Osteocyte (in vitro differentiated cells): ENCODE measurements at regions not wholly inside any gene's neighbourhood (a gene's known extent, or its start where the extent isn't known, plus 50 kb on each side); places are given as distances from the start of the nearest gene placed in this dataset.

ENCODE experiments used
- DNase-seq: peaks from one replicate; pipeline ENCODE4 v3.0.0; 2021; ENCODE audit warnings: mixed read lengths; ENCODE audit not compliant: unreplicated experiment; ENCODE audit errors: extremely low spot score
- H3K27ac Mint-ChIP-seq: one replicate; pipeline ENCODE4 v1.8.0; 2021; ENCODE audit warnings: mild to moderate bottlenecking, mixed read lengths; ENCODE audit not compliant: unreplicated experiment
- H3K27me3 Mint-ChIP-seq: one replicate; pipeline ENCODE4 v1.8.0; 2021; ENCODE audit warnings: mixed read lengths; ENCODE audit not compliant: unreplicated experiment
- H3K36me3 Mint-ChIP-seq: one replicate; pipeline ENCODE4 v1.8.0; 2021; ENCODE audit warnings: mixed read lengths; ENCODE audit not compliant: unreplicated experiment
- H3K4me1 Mint-ChIP-seq: one replicate; pipeline ENCODE4 v1.8.0; 2021; ENCODE audit warnings: mixed read lengths; ENCODE audit not compliant: unreplicated experiment
- H3K4me3 Mint-ChIP-seq: one replicate; pipeline ENCODE4 v1.8.0; 2021; ENCODE audit warnings: mild to moderate bottlenecking, moderate library complexity, mixed read lengths; ENCODE audit not compliant: unreplicated experiment
- H3K9me3 Mint-ChIP-seq: one replicate; pipeline ENCODE4 v1.8.0; 2021; ENCODE audit warnings: mixed read lengths; ENCODE audit not compliant: unreplicated experiment
- CTCF ChIP-seq: fragments of 200-600 bp; sonication (generic); IDR thresholded peaks from 2 replicates; pipeline ENCODE4 v1.5.0; 2021; ENCODE audit warnings: antibody characterized with exemption, mild to moderate bottlenecking, moderate library complexity

GRCh38 chr5:110341836-110342235 lies 384.6 kb downstream of the TMEM232 start:
- no peak for TF ChIP-seq CTCF
- Mint-ChIP-seq H3K9me3 (peaks cover 9% of the 10 kb centered on the region), H3K27me3 (no peaks in the 10 kb centered on the region), H3K36me3 (peaks cover 2% of the 10 kb centered on the region), H3K4me1 (peaks cover 17% of the 10 kb centered on the region), H3K27ac (no peak overlapping the region), H3K4me3 (no peak overlapping the region)
- DNase-seq = no peak

GRCh38 chr5:110342683-110343082 lies 383.8 kb downstream of the TMEM232 start:
- no peak for TF ChIP-seq CTCF
- Mint-ChIP-seq H3K27ac (no peak overlapping the region), H3K9me3 (peaks cover 9% of the 10 kb centered on the region), H3K36me3 (peaks cover 2% of the 10 kb centered on the region), H3K4me3 (no peak overlapping the region), H3K4me1 (peaks cover 22% of the 10 kb centered on the region), H3K27me3 (no peaks in the 10 kb centered on the region)
- DNase-seq = no peak

GRCh38 chr5:110343616-110344015 lies 382.9 kb downstream of the TMEM232 start:
- H3K27me3 Mint-ChIP-seq = no peaks in the 10 kb centered on the region
- peak; percentile 53 for TF ChIP-seq CTCF
- H3K27ac Mint-ChIP-seq = no peak overlapping the region
- peaks cover 2% of the 10 kb centered on the region for H3K36me3 Mint-ChIP-seq
- DNase-seq = no peak
- H3K4me1 Mint-ChIP-seq = peaks cover 23% of the 10 kb centered on the region
- no peak overlapping the region for H3K4me3 Mint-ChIP-seq
- H3K9me3 Mint-ChIP-seq = peaks cover 9% of the 10 kb centered on the region

GRCh38 chr5:110345623-110346022 lies 380.8 kb downstream of the TMEM232 start:
- Mint-ChIP-seq H3K4me1 (peaks cover 27% of the 10 kb centered on the region), H3K9me3 (no peaks in the 10 kb centered on the region), H3K27me3 (no peaks in the 10 kb centered on the region), H3K27ac (no peak overlapping the region), H3K36me3 (no peaks in the 10 kb centered on the region), H3K4me3 (no peak overlapping the region)
- no peak for DNase-seq
- no peak for TF ChIP-seq CTCF

- DNase-seq = no peak
Measured at GRCh38 chr5:110346893-110347358, 379.5 kb downstream of the TMEM232 start.

More at GRCh38 chr5:110346893-110347358, 379.5 kb downstream of the TMEM232 start:
- Mint-ChIP-seq H3K4me1 (peaks cover 34% of the 10 kb centered on the region), H3K27me3 (no peaks in the 10 kb centered on the region), H3K27ac (no peak overlapping the region), H3K36me3 (no peaks in the 10 kb centered on the region), H3K9me3 (no peaks in the 10 kb centered on the region), H3K4me3 (no peak overlapping the region)
- TF ChIP-seq CTCF = no peak
